ENCODE measurements at regions not wholly inside any gene's neighbourhood (a gene's known extent, or its start where the extent isn't known, plus 50 kb on each side); places are given as distances from the start of the nearest gene placed in this dataset.

GRCh38 chr12:127012109-127012508 lies 1254.9 kb upstream of the TMEM132C start:
- H3K4me1 ChIP-seq (ENCODE audit: control insufficient read depth, insufficient read depth, low read length), result no peaks in the 10 kb centered on the region
- H3K9ac ChIP-seq (ENCODE audit: low read length), result no peak overlapping the region
- H3K4me3 ChIP-seq (ENCODE audit: low read length), result no peak overlapping the region
- H3K27me3 ChIP-seq (ENCODE audit: control insufficient read depth, insufficient read depth, low read length), result no peaks in the 10 kb centered on the region
- no peaks in the 10 kb centered on the region for H3K36me3 ChIP-seq (ENCODE audit: control insufficient read depth, insufficient read depth, low read length)
- H3K27ac ChIP-seq (ENCODE audit: low read depth, low read length), result no peak overlapping the region

GRCh38 chr12:127013197-127013596 lies 1253.8 kb upstream of the TMEM132C start:
- no peaks in the 10 kb centered on the region for H3K4me1 ChIP-seq (ENCODE audit: control insufficient read depth, insufficient read depth, low read length)
- no peak overlapping the region for H3K9ac ChIP-seq (ENCODE audit: low read length)
- H3K27me3 ChIP-seq (ENCODE audit: control insufficient read depth, insufficient read depth, low read length), result no peaks in the 10 kb centered on the region
- H3K4me3 ChIP-seq (ENCODE audit: low read length), result no peak overlapping the region
- H3K36me3 ChIP-seq (ENCODE audit: control insufficient read depth, insufficient read depth, low read length), result no peaks in the 10 kb centered on the region
- no peak overlapping the region for H3K27ac ChIP-seq (ENCODE audit: low read depth, low read length)

- no peak overlapping the region for H3K4me3 ChIP-seq (ENCODE audit: low read length)
- no peaks in the 10 kb centered on the region for H3K27me3 ChIP-seq (ENCODE audit: control insufficient read depth, insufficient read depth, low read length)
- H3K27ac ChIP-seq (ENCODE audit: low read depth, low read length), result no peak overlapping the region
- H3K36me3 ChIP-seq (ENCODE audit: control insufficient read depth, insufficient read depth, low read length), result no peaks in the 10 kb centered on the region
- H3K9ac ChIP-seq (ENCODE audit: low read length), result no peak overlapping the region
- H3K4me1 ChIP-seq (ENCODE audit: control insufficient read depth, insufficient read depth, low read length), result no peaks in the 10 kb centered on the region
Measured at GRCh38 chr12:127014079-127014478, 1252.9 kb upstream of the TMEM132C start.

GRCh38 chr12:127024791-127025190 lies 1242.2 kb upstream of the TMEM132C start:
- Histone ChIP-seq H3K36me3 (ENCODE audit: control insufficient read depth, insufficient read depth, low read length) (no peaks in the 10 kb centered on the region), H3K4me3 (ENCODE audit: low read length) (no peak overlapping the region), H3K4me1 (ENCODE audit: control insufficient read depth, insufficient read depth, low read length) (no peaks in the 10 kb centered on the region), H3K9ac (ENCODE audit: low read length) (no peak overlapping the region), H3K27ac (ENCODE audit: low read depth, low read length) (no peak overlapping the region), H3K27me3 (ENCODE audit: control insufficient read depth, insufficient read depth, low read length) (no peaks in the 10 kb centered on the region)

- Histone ChIP-seq H3K27me3 (ENCODE audit: control insufficient read depth, insufficient read depth, low read length) (no peaks in the 10 kb centered on the region), H3K4me3 (ENCODE audit: low read length) (no peak overlapping the region), H3K4me1 (ENCODE audit: control insufficient read depth, insufficient read depth, low read length) (no peaks in the 10 kb centered on the region), H3K9ac (ENCODE audit: low read length) (no peak overlapping the region), H3K36me3 (ENCODE audit: control insufficient read depth, insufficient read depth, low read length) (no peaks in the 10 kb centered on the region), H3K27ac (ENCODE audit: low read depth, low read length) (no peak overlapping the region)
Measured at GRCh38 chr12:127025545-127025944, 1241.4 kb upstream of the TMEM132C start.

GRCh38 chr12:127035011-127035879 lies 1231.7 kb upstream of the TMEM132C start:
- H3K27ac ChIP-seq (ENCODE audit: low read depth, low read length), result no peak overlapping the region
- H3K27me3 ChIP-seq (ENCODE audit: control insufficient read depth, insufficient read depth, low read length), result no peaks in the 10 kb centered on the region
- no peak overlapping the region for H3K4me3 ChIP-seq (ENCODE audit: low read length)
- H3K36me3 ChIP-seq (ENCODE audit: control insufficient read depth, insufficient read depth, low read length), result no peaks in the 10 kb centered on the region
- H3K9ac ChIP-seq (ENCODE audit: low read length), result no peak overlapping the region
- H3K4me1 ChIP-seq (ENCODE audit: control insufficient read depth, insufficient read depth, low read length), result no peaks in the 10 kb centered on the region

GRCh38 chr12:127038152-127038551 lies 1228.8 kb upstream of the TMEM132C start:
- Histone ChIP-seq H3K4me1 (ENCODE audit: control insufficient read depth, insufficient read depth, low read length) (no peaks in the 10 kb centered on the region), H3K27me3 (ENCODE audit: control insufficient read depth, insufficient read depth, low read length) (no peaks in the 10 kb centered on the region), H3K9ac (ENCODE audit: low read length) (no peak overlapping the region), H3K4me3 (ENCODE audit: low read length) (no peak overlapping the region), H3K36me3 (ENCODE audit: control insufficient read depth, insufficient read depth, low read length) (no peaks in the 10 kb centered on the region), H3K27ac (ENCODE audit: low read depth, low read length) (no peak overlapping the region)

- Histone ChIP-seq H3K27ac (ENCODE audit: low read depth, low read length) (no peak overlapping the region), H3K4me3 (ENCODE audit: low read length) (no peak overlapping the region), H3K36me3 (ENCODE audit: control insufficient read depth, insufficient read depth, low read length) (no peaks in the 10 kb centered on the region), H3K9ac (ENCODE audit: low read length) (no peak overlapping the region), H3K27me3 (ENCODE audit: control insufficient read depth, insufficient read depth, low read length) (no peaks in the 10 kb centered on the region), H3K4me1 (ENCODE audit: control insufficient read depth, insufficient read depth, low read length) (no peaks in the 10 kb centered on the region)
Measured at GRCh38 chr12:127038761-127039160, 1228.2 kb upstream of the TMEM132C start.

GRCh38 chr12:127041985-127042625 lies 1224.9 kb upstream of the TMEM132C start:
- Histone ChIP-seq H3K4me3 (ENCODE audit: low read length) (no peak overlapping the region), H3K4me1 (ENCODE audit: control insufficient read depth, insufficient read depth, low read length) (no peaks in the 10 kb centered on the region), H3K9ac (ENCODE audit: low read length) (no peak overlapping the region), H3K27me3 (ENCODE audit: control insufficient read depth, insufficient read depth, low read length) (no peaks in the 10 kb centered on the region), H3K27ac (ENCODE audit: low read depth, low read length) (no peak overlapping the region), H3K36me3 (ENCODE audit: control insufficient read depth, insufficient read depth, low read length) (no peaks in the 10 kb centered on the region)

GRCh38 chr12:127043731-127044130 lies 1223.2 kb upstream of the TMEM132C start:
- Histone ChIP-seq H3K4me3 (ENCODE audit: low read length) (no peak overlapping the region), H3K27ac (ENCODE audit: low read depth, low read length) (no peak overlapping the region), H3K4me1 (ENCODE audit: control insufficient read depth, insufficient read depth, low read length) (no peaks in the 10 kb centered on the region), H3K27me3 (ENCODE audit: control insufficient read depth, insufficient read depth, low read length) (no peaks in the 10 kb centered on the region), H3K36me3 (ENCODE audit: control insufficient read depth, insufficient read depth, low read length) (no peaks in the 10 kb centered on the region), H3K9ac (ENCODE audit: low read length) (no peak overlapping the region)

GRCh38 chr12:127044836-127045235 lies 1222.1 kb upstream of the TMEM132C start:
- no peak overlapping the region for H3K4me3 ChIP-seq (ENCODE audit: low read length)
- H3K27ac ChIP-seq (ENCODE audit: low read depth, low read length), result no peak overlapping the region
- H3K4me1 ChIP-seq (ENCODE audit: control insufficient read depth, insufficient read depth, low read length), result no peaks in the 10 kb centered on the region
- no peaks in the 10 kb centered on the region for H3K36me3 ChIP-seq (ENCODE audit: control insufficient read depth, insufficient read depth, low read length)
- H3K9ac ChIP-seq (ENCODE audit: low read length), result no peak overlapping the region
- H3K27me3 ChIP-seq (ENCODE audit: control insufficient read depth, insufficient read depth, low read length), result no peaks in the 10 kb centered on the region

GRCh38 chr12:127046467-127046866 lies 1220.5 kb upstream of the TMEM132C start:
- no peaks in the 10 kb centered on the region for H3K4me1 ChIP-seq (ENCODE audit: control insufficient read depth, insufficient read depth, low read length)
- no peaks in the 10 kb centered on the region for H3K27me3 ChIP-seq (ENCODE audit: control insufficient read depth, insufficient read depth, low read length)
- no peak overlapping the region for H3K27ac ChIP-seq (ENCODE audit: low read depth, low read length)
- no peak overlapping the region for H3K9ac ChIP-seq (ENCODE audit: low read length)
- no peak overlapping the region for H3K4me3 ChIP-seq (ENCODE audit: low read length)
- no peaks in the 10 kb centered on the region for H3K36me3 ChIP-seq (ENCODE audit: control insufficient read depth, insufficient read depth, low read length)

- no peaks in the 10 kb centered on the region for H3K4me1 ChIP-seq (ENCODE audit: control insufficient read depth, insufficient read depth, low read length)
- H3K9ac ChIP-seq (ENCODE audit: low read length), result no peak overlapping the region
- H3K36me3 ChIP-seq (ENCODE audit: control insufficient read depth, insufficient read depth, low read length), result no peaks in the 10 kb centered on the region
- no peaks in the 10 kb centered on the region for H3K27me3 ChIP-seq (ENCODE audit: control insufficient read depth, insufficient read depth, low read length)
- H3K27ac ChIP-seq (ENCODE audit: low read depth, low read length), result no peak overlapping the region
- no peak overlapping the region for H3K4me3 ChIP-seq (ENCODE audit: low read length)
Measured at GRCh38 chr12:127048057-127048456, 1218.9 kb upstream of the TMEM132C start.

Data from rectal smooth muscle tissue (tissue), 1 donor.